ENCODE measurements at regions not wholly inside any gene's neighbourhood (a gene's known extent, or its start where the extent isn't known, plus 50 kb on each side); places are given as distances from the start of the nearest gene placed in this dataset.

DNA sequence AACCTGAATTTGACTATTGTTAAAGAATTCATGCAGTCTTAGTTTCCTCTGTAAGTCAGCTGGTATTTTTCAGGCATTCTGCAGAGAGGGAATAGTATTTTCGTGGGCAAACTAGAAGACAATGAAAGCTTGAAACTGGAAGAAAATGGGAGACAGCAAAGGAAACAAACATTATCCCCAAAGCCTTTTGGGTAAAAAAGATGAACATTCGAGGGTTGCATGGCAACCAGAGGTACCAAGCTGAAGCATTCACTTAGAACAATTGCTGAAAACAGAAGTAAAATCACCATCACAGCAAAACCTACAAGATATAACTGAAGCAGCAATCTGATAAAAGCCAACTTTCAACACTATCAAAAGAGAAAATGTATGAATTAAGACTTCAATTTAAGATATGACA lies 233.7 kb downstream of the SCG2 start:
- no peak for TF ChIP-seq CTCF (IDR thresholded peaks at IDR 0.05; ENCODE audit: borderline replicate concordance, insufficient read depth, low read depth, low read length)
- no peak overlapping the region for H3K4me3 ChIP-seq (ENCODE audit: low read depth, low read length)

DNA sequence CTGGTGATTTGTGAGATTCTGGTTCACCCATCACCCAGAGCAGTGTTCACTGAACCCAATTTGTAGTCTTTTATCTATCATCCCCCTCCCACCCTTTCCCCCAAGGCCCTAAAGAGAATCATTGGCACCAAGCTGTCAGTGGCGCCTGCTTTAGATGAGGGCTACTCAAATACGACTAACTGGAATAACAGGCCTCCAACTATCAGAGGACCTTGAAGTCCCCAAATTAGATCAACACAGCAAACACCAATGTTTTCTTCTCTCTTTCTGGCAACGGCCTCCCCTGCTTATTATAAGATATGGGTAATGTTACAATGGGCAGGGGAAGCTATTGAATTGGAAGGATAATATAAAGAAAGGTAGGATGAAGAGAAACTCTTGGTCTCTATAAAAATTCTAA lies 232.3 kb downstream of the SCG2 start:
- no peak overlapping the region for H3K4me3 ChIP-seq (ENCODE audit: low read depth, low read length)
- TF ChIP-seq CTCF (IDR thresholded peaks at IDR 0.05; ENCODE audit: borderline replicate concordance, insufficient read depth, low read depth, low read length), result no peak

DNA sequence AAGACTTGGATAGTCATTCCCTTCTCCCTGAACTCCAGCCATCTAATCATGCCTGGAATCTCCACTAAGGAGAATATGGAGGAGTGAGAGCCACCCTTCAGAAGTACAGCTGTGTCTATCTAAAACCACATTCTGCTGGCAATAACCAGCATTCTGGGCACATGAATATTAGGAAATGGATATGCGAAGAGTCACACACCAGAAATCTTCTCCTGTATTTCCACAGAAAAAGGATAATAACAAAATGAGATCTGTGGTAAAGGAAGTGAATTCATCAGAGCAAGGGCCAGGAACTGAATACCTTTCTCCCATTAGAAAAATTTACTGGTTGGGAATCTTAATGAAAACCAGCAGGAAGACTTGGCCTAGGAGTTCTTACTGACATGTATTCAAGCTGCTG lies 218.8 kb downstream of the SCG2 start:
- no peak overlapping the region for H3K4me3 ChIP-seq (ENCODE audit: low read depth, low read length)
- TF ChIP-seq CTCF (IDR thresholded peaks at IDR 0.05; ENCODE audit: borderline replicate concordance, insufficient read depth, low read depth, low read length), result no peak

- TF ChIP-seq CTCF (IDR thresholded peaks at IDR 0.05; ENCODE audit: borderline replicate concordance, insufficient read depth, low read depth, low read length), result no peak
- H3K4me3 ChIP-seq (ENCODE audit: low read depth, low read length), result no peak overlapping the region
Measured at GRCh38 chr2:223386189-223386588, 216.0 kb downstream of the SCG2 start.

DNA sequence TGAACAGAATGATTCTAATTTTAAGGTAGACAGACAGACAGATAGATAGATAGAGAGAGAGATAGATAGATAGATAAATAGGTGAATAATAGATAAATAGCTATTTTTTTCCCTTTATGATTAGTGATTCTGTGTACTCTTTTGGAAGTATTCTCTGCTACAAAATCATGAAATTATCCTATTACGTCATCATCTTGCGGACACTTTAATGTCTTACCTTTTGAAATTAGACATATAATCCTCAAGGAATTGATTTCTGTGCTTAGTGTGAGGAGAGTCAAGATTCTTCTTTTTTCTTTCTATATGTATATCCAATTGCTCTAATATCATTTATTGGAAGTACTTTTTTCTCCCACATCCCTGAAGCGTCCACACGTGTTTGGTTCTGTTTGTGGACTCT lies 215.2 kb downstream of the SCG2 start:
- TF ChIP-seq CTCF (IDR thresholded peaks at IDR 0.05; ENCODE audit: borderline replicate concordance, insufficient read depth, low read depth, low read length), result no peak
- H3K4me3 ChIP-seq (ENCODE audit: low read depth, low read length), result no peak overlapping the region

GRCh38 chr2:223389624-223390023 lies 212.5 kb downstream of the SCG2 start:
- no peak for TF ChIP-seq CTCF (IDR thresholded peaks at IDR 0.05; ENCODE audit: borderline replicate concordance, insufficient read depth, low read depth, low read length)

DNA sequence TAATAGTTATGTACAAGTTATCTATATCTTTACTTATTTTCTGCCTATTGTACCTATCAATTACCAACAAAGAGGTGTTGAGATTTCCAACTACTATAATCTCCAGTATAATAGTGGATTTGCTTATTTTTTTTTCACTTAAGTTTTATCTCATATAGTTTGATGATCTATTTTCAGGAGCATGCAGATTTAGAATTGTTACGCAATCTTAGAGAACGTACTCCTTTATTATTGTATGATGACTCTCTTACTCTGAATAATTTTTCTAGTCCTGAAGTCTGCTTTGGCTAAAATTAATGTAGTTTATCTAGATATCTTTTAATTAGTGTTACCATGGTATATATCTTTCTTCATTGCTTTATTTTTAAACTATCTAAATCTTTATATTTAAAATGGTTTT lies 205.2 kb downstream of the SCG2 start:
- H3K4me3 ChIP-seq (ENCODE audit: low read depth, low read length), result no peak overlapping the region
- no peak for TF ChIP-seq CTCF (IDR thresholded peaks at IDR 0.05; ENCODE audit: borderline replicate concordance, insufficient read depth, low read depth, low read length)

More at GRCh38 chr2:223389624-223390023, 212.5 kb downstream of the SCG2 start:
- H3K4me3 ChIP-seq (ENCODE audit: low read depth, low read length), result no peak overlapping the region
